Osteoblast (primary cell): ENCODE measurements at regions not wholly inside any gene's neighbourhood (a gene's known extent, or its start where the extent isn't known, plus 50 kb on each side); places are given as distances from the start of the nearest gene placed in this dataset.
A peak's percentile ranks its signal among the peaks of the same experiment; 100 is the strongest.

ENCODE experiments used
- DNase-seq: peaks from one replicate; pipeline ENCODE4 v3.0.0; 2011; ENCODE audit warnings: low spot score, mixed read lengths; ENCODE audit not compliant: insufficient read length; ENCODE audit errors: missing footprints
- H2AFZ ChIP-seq: 2 replicates; pipeline ENCODE4 v1.6.0; 2011; ENCODE audit warnings: mild to moderate bottlenecking, low read length
- H3K27ac ChIP-seq: 2 replicates; pipeline ENCODE4 v1.5.1; 2011; ENCODE audit warnings: mild to moderate bottlenecking, low read depth, low read length, moderate library complexity
- H3K27me3 ChIP-seq: 2 replicates; pipeline ENCODE4 v1.6.0; 2012; ENCODE audit warnings: mild to moderate bottlenecking, control low read depth, inconsistent platforms, low read length, moderate library complexity; ENCODE audit not compliant: insufficient read depth
- H3K36me3 ChIP-seq: 2 replicates; pipeline ENCODE4 v1.5.1; 2011; ENCODE audit warnings: mild to moderate bottlenecking, low read length, control low read depth, moderate library complexity; ENCODE audit not compliant: insufficient read depth
- H3K4me1 ChIP-seq: 2 replicates; pipeline ENCODE4 v1.5.1; 2011; ENCODE audit warnings: mild to moderate bottlenecking, low read length, control low read depth, moderate library complexity; ENCODE audit not compliant: insufficient read depth
- H3K4me2 ChIP-seq: 2 replicates; pipeline ENCODE4 v1.6.0; 2011; ENCODE audit warnings: mild to moderate bottlenecking, low read length; ENCODE audit not compliant: insufficient read depth
- H3K4me3 ChIP-seq: fragments of 200-600 bp; sonication (generic); 3 replicates; pipeline ENCODE4 v1.5.1; 2012; ENCODE audit warnings: mild to moderate bottlenecking, low read length, inconsistent platforms; ENCODE audit not compliant: insufficient read depth
- H3K79me2 ChIP-seq: 2 replicates; pipeline ENCODE4 v1.6.0; 2012; ENCODE audit warnings: mild to moderate bottlenecking, low read length, control low read depth, inconsistent platforms; ENCODE audit not compliant: insufficient read depth
- H3K9me3 ChIP-seq: 2 replicates; pipeline ENCODE4 v1.5.1; 2011; ENCODE audit warnings: low read depth, low read length, control low read depth
- H4K20me1 ChIP-seq: 2 replicates; pipeline ENCODE4 v1.6.0; 2012; ENCODE audit warnings: mild to moderate bottlenecking, low read length, control low read depth; ENCODE audit not compliant: insufficient read depth
- CTCF ChIP-seq: IDR thresholded peaks from 2 replicates; pipeline ENCODE4 v1.5.1; 2011; ENCODE audit warnings: mild to moderate bottlenecking, low read depth, low read length, moderate library complexity; ENCODE audit errors: extremely low read depth

DNA sequence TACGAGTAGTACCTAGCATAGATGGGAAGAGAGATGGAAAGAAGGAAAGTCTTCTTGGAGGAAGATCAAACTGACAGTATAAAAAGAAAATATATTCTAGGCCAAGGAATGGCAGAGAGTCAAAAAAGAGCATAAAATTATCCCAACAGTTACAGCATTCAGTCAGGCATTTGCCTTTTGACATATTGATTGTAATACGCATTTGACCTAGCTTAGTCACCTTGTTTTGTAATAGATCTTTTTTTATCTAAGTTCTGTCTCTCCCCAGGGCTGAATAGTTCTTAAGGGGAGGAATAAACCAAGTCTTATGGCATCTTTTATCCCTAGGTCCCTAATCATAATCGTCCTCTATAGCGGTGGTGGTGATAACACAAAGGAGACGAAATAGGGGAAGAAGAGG, 657.3 kb upstream of the PIK3C3 start:
- no peak for TF ChIP-seq CTCF

GRCh38 chr18:41269294-41269693, 685.7 kb upstream of the PIK3C3 start:
- Histone ChIP-seq H3K9me3 (peaks cover 1% of the 10 kb centered on the region), H3K36me3 (no peaks in the 10 kb centered on the region), H3K27me3 (no peaks in the 10 kb centered on the region), H2AFZ (no peak overlapping the region), H3K79me2 (no peaks in the 10 kb centered on the region), H4K20me1 (no peaks in the 10 kb centered on the region), H3K4me2 (no peak overlapping the region), H3K4me3 (no peak overlapping the region), H3K27ac (no peak overlapping the region), H3K4me1 (no peaks in the 10 kb centered on the region)
- no peak for TF ChIP-seq CTCF
- no peak for DNase-seq

More for the DNA sequence above, 657.3 kb upstream of the PIK3C3 start:
- Histone ChIP-seq H3K27ac (no peak overlapping the region), H3K9me3 (no peaks in the 10 kb centered on the region), H3K4me1 (no peaks in the 10 kb centered on the region), H2AFZ (no peak overlapping the region), H3K27me3 (no peaks in the 10 kb centered on the region), H3K4me2 (no peak overlapping the region), H3K79me2 (no peaks in the 10 kb centered on the region), H4K20me1 (no peaks in the 10 kb centered on the region), H3K4me3 (no peak overlapping the region), H3K36me3 (no peaks in the 10 kb centered on the region)
- DNase-seq, result no peak

- H3K4me1 ChIP-seq, result no peaks in the 10 kb centered on the region
- no peak overlapping the region for H3K4me3 ChIP-seq
- H3K27ac ChIP-seq, result no peak overlapping the region
- no peak overlapping the region for H2AFZ ChIP-seq
- DNase-seq, result peak; percentile 58
- H3K4me2 ChIP-seq, result no peak overlapping the region
- no peak for TF ChIP-seq CTCF
- no peaks in the 10 kb centered on the region for H3K9me3 ChIP-seq
- H3K36me3 ChIP-seq, result no peaks in the 10 kb centered on the region
- no peaks in the 10 kb centered on the region for H3K79me2 ChIP-seq
- no peaks in the 10 kb centered on the region for H3K27me3 ChIP-seq
- H4K20me1 ChIP-seq, result no peaks in the 10 kb centered on the region
Observed at GRCh38 chr18:41268271-41268670, 686.8 kb upstream of the PIK3C3 start.

DNA sequence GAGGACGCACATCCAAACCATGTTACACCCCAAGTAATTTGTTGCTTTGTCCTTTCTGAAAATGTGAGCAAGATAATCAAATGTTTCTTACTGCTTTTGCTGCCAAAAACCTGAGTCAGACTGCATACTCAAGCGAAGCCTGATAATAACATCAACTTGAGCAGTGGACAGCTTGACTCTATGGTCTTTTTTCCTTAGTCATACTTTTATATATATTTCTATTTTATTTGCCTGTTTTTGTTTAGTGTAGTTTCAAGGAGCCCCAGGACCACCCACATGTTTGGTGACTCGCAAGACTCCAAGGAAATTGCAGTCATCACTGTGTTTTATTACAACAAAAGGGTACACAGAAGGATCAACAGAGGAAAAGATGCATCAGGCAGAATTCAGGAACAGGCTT, 688.4 kb upstream of the PIK3C3 start:
- Histone ChIP-seq H3K36me3 (no peaks in the 10 kb centered on the region), H3K27me3 (no peaks in the 10 kb centered on the region), H3K4me3 (no peak overlapping the region), H3K4me2 (no peak overlapping the region), H3K4me1 (no peaks in the 10 kb centered on the region), H2AFZ (no peak overlapping the region), H3K79me2 (no peaks in the 10 kb centered on the region), H3K27ac (no peak overlapping the region), H3K9me3 (no peaks in the 10 kb centered on the region), H4K20me1 (no peaks in the 10 kb centered on the region)
- no peak for DNase-seq
- TF ChIP-seq CTCF, result no peak
